GM23248 (cell line): ENCODE measurements at regions not wholly inside any gene's neighbourhood (a gene's known extent, or its start where the extent isn't known, plus 50 kb on each side); places are given as distances from the start of the nearest gene placed in this dataset.

Source experiments
- DNase-seq: peaks from one replicate; pipeline ENCODE4 v3.0.0-alpha.2; 2015
- H2AFZ ChIP-seq: fragments of 200-600 bp; sonication (generic); 2 replicates; pipeline ENCODE4 v1.6.1; 2016; ENCODE audit warnings: antibody characterized with exemption
- H3F3A ChIP-seq: fragments of 200-600 bp; sonication (generic); 2 replicates; pipeline ENCODE4 v1.6.1; 2016; ENCODE audit warnings: mild to moderate bottlenecking, antibody characterized with exemption, mixed run types; ENCODE audit not compliant: insufficient read depth
- H3K27ac ChIP-seq: fragments of 200-600 bp; sonication (generic); 2 replicates; pipeline ENCODE4 v1.5.1; 2016; ENCODE audit warnings: mild to moderate bottlenecking
- H3K27me3 ChIP-seq: fragments of 200-600 bp; sonication (generic); replicated peaks from 2 replicates; pipeline ENCODE4 v1.6.1; 2016; ENCODE audit warnings: mild to moderate bottlenecking; ENCODE audit not compliant: insufficient read depth
- H3K36me3 ChIP-seq: fragments of 200-600 bp; sonication (generic); 2 replicates; pipeline ENCODE4 v1.6.1; 2016; ENCODE audit warnings: low read depth, mild to moderate bottlenecking
- H3K4me1 ChIP-seq: fragments of 200-600 bp; sonication (generic); 2 replicates; pipeline ENCODE4 v1.6.1; 2016; ENCODE audit warnings: mild to moderate bottlenecking; ENCODE audit not compliant: insufficient read depth
- H3K4me2 ChIP-seq: fragments of 200-600 bp; sonication (generic); one replicate; pipeline ENCODE4 v1.6.1; 2016; ENCODE audit warnings: mild to moderate bottlenecking; ENCODE audit not compliant: unreplicated experiment
- H3K4me3 ChIP-seq: fragments of 200-600 bp; sonication (generic); 2 replicates; pipeline ENCODE4 v1.5.1; 2016; ENCODE audit warnings: mild to moderate bottlenecking
- H3K79me2 ChIP-seq: fragments of 200-600 bp; sonication (generic); 2 replicates; pipeline ENCODE4 v1.6.1; 2016; ENCODE audit warnings: mild to moderate bottlenecking; ENCODE audit not compliant: insufficient read depth
- H3K9ac ChIP-seq: fragments of 200-600 bp; sonication (generic); 2 replicates; pipeline ENCODE4 v1.6.1; 2016; ENCODE audit warnings: mild to moderate bottlenecking
- H3K9me2 ChIP-seq: fragments of 200-600 bp; sonication (generic); 2 replicates; pipeline ENCODE4 v1.6.1; 2016; ENCODE audit warnings: mixed run types, mild to moderate bottlenecking, moderate library complexity; ENCODE audit not compliant: insufficient read depth
- H3K9me3 ChIP-seq: fragments of 200-600 bp; sonication (generic); one replicate; pipeline ENCODE4 v1.6.1; 2017; ENCODE audit warnings: low read depth
- H4K20me1 ChIP-seq: fragments of 200-600 bp; sonication (generic); 2 replicates; pipeline ENCODE4 v1.6.0; 2016; ENCODE audit not compliant: insufficient read depth
- EZH2 ChIP-seq: fragments of 200-600 bp; sonication (generic); IDR thresholded peaks from 2 replicates; pipeline ENCODE4 v1.6.1; 2018; ENCODE audit warnings: antibody characterized with exemption, mild to moderate bottlenecking; ENCODE audit not compliant: insufficient read depth, poor library complexity, severe bottlenecking
- EZH2phosphoT487 ChIP-seq: fragments of 200-600 bp; sonication (generic); IDR thresholded peaks from 2 replicates; pipeline ENCODE4 v1.6.1; 2018; ENCODE audit warnings: antibody characterized with exemption, moderate library complexity, mild to moderate bottlenecking, low read depth; ENCODE audit not compliant: insufficient read depth
- WGBS, 2 experiments: methylation state at CpG; one replicate each; pipeline ENCODE4 v1.1.6; 2015 to 2017; ENCODE audit warnings: low lambda C conversion rate in 2 of 2, low coverage in 1 of 2; ENCODE audit errors: missing lambda C conversion rate in 2 of 2; 5-methylcytosine and 5-hydroxymethylcytosine counted together
- in situ Hi-C: fragments of 300-500 bp; cut with MboI; formaldehyde crosslinking; loops from 2 replicates; pipeline ENCODE4 v1.15.0; 2020

DNA sequence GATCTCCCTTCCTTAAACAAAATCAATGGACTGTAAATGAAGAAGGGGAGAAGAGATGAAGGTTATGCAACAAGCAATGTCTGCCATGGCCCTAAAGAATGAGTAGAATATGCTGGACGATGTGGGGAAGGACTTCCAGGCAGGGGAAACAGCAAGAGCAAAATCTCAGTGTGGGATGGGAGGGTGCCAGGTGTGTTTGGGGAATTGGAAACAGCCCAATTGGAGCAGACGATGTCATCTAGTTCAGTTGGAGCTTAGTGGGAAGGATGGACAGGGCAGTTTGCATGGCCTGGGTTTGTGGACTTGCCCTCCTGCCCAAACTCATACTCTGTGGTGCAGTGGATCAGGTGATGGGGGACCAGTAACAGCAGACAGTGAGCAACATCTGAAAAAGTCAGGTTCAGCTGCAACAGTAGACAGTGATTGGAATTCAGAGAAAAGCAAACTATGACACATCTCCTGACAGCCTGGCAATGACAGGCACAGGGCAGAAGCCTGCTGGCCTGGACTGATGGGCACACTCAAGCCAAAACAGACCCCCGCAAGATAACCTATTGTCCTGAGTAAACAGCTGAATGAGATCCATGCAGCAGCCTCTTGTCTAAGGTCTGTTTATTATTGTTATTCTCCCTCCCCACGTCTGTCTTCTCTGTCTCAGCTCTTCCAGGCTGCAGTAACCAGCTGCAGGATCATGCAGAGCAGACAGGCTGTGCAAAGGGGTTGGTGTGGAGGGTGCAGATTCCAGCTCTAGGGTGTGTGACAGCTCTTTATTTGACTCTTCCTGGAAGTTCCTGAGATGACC lies 50.5 kb upstream of the PRELP start:
- H3K36me3 ChIP-seq: no peaks in the 10 kb centered on the region
- no peaks in the 10 kb centered on the region for H4K20me1 ChIP-seq
- H3K9ac ChIP-seq: no peak overlapping the region
- no peak overlapping the region for H3K27ac ChIP-seq
- peaks cover 8% of the 10 kb centered on the region for H3K4me1 ChIP-seq
- H3K79me2 ChIP-seq: no peaks in the 10 kb centered on the region
- no peak overlapping the region for H3K4me2 ChIP-seq
- H3K9me2 ChIP-seq: no peaks in the 10 kb centered on the region
- peaks cover 13% of the 10 kb centered on the region for H3K27me3 ChIP-seq
- H3K9me3 ChIP-seq: no peaks in the 10 kb centered on the region
- 36 to 46% methylated on average over 4 of the region's 4 CpGs for WGBS, 2 experiments
- DNase-seq: peak; percentile 5
- no peak for TF ChIP-seq EZH2
- no peak overlapping the region for H2AFZ ChIP-seq
- in situ Hi-C loops: no loop called here
- H3F3A ChIP-seq: no peaks in the 10 kb centered on the region; the same call in 1 of the 2 replicates
- H3K4me3 ChIP-seq: no peak overlapping the region

DNA sequence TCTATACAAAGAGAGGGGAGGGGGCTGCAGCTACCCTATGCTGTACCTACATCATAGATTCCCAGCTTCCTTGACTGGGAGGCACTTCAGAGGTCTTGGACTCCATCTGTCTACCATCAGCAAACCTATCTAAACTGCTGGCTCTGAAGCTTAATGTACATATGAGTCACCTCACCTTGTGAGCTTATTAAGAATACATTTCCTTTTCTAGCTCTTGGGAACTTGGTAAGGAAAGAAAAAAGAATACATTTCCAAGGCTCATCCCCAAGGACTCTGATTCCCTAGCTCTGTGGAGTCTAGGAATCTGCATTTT lies 50.0 kb upstream of the PRELP start:
- Histone ChIP-seq H3K79me2 (no peaks in the 10 kb centered on the region), H4K20me1 (no peaks in the 10 kb centered on the region), H3K9me2 (no peaks in the 10 kb centered on the region), H3K4me2 (no peak overlapping the region), H3K4me3 (no peak overlapping the region), H3K4me1 (peaks cover 8% of the 10 kb centered on the region), H3F3A (no peaks in the 10 kb centered on the region; the same call in 1 of the 2 replicates), H2AFZ (no peak overlapping the region), H3K9me3 (no peaks in the 10 kb centered on the region), H3K27me3 (peaks cover 13% of the 10 kb centered on the region), H3K36me3 (no peaks in the 10 kb centered on the region), H3K9ac (no peak overlapping the region), H3K27ac (no peak overlapping the region)
- TF ChIP-seq EZH2phosphoT487 (no peak), EZH2 (no peak)
- in situ Hi-C loops: no loop called here
- peak; percentile 49 for DNase-seq
